HG03558 (cell line): ENCODE measurements at regions not wholly inside any gene's neighbourhood (a gene's known extent, or its start where the extent isn't known, plus 50 kb on each side); places are given as distances from the start of the nearest gene placed in this dataset.

ENCODE experiments used
- ATAC-seq: cut with Tn5 transposase; IDR thresholded peaks from one replicate; pipeline ENCODE4 v1.9.1; 2021; ENCODE audit warnings: moderate number of reproducible peaks; ENCODE audit not compliant: unreplicated experiment; ENCODE audit errors: extremely low read depth

DNA sequence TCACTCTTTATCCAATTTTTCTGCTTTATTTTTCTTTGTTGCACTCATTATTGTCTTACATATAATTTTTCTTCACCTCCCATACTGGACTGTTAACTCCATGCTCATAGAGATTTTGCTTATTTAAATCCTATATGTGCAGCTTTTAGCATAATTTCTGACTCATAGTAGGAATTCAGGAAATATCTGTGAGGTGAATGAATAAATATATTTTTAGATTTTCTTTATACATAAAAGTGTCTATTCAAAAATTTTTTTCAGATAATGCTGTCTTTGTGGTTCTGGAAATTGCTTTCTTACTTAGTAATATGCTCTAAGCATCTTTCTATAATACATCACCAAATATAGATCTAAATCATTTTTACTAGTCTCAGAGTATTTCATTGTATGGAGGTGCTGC lies 191.8 kb upstream of the SUCLG2 start:
- ATAC-seq = no peak

DNA sequence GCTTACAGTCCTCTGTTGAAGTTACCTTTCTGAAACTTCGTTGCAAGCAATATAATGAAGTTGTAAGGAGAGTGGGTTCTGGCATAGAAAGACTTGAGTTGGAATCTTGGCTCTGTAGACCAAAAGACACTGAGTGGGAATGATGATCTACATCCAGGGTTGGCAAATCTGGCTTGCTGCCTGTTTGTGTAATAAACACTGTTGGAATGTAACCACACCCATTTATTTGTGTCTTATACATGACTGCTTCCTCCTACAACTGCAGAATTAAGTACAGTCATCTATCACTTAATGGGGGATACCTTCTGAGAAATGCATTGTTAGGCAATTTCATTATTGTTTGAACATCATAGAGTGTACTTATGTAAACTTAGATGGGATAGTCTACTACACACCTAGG lies 178.4 kb upstream of the SUCLG2 start:
- ATAC-seq = no peak

DNA sequence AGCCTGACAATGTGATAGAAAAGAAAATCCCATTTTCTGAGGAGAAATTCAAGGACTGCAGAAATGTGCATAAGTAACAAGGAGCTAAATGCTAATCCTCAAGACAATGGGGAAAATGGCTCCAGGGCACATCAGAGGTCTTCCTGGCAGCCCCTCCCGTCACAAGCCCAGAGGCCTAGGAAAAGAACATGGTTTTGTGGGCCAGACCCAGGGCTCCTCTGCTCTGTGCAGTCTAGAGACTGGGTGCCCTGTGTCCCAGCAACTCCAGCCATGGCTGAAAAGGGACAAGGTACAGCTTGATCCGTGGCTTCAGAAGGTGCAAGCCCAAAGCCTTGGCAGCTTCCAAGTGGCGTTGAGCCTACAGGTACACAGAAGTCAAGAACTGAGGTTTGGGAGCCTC lies 176.8 kb upstream of the SUCLG2 start:
- ATAC-seq = no peak

DNA sequence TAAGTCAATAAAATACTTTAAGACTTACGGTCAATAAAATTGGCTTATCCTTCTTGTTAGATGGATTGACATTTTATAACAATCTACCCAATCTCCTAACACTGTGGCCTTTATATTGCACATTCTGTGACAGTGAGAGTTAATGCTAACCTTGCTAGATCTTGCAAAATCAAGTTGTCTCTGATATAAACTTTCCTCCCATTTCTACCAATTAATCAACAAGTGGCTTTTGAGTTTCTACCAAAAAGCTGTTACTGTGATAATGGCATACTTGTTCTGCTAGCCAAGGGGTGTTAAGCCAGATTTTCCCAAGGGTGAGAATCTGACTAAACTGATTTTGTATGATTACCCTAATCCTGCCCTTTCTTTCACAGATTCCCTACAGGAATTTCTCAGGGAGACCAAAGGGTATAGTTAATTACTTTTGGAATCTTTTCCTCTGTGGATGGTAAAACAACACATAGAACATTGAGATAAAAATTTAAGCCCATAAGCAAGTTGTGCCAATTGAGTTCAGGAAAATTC lies 174.1 kb upstream of the SUCLG2 start:
- ATAC-seq = no peak

DNA sequence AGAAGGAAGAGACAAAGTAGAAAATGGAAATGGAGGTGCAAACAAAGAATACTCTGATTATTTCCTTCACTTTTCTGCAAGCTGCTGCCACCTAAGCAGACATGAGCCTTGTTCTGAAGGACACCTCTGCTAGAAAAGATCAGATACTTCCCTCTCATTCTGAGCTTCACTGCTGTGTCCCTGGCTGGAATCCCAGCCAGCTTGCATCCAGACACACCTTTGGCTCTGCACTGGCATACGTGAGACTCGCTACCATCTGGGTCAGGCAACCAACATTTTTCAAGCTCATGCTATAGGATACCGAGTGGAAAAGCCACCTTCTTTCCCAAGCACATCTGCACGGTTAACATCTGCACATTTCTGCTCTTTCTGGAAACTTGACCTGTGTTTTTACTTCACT lies 166.7 kb upstream of the SUCLG2 start:
- ATAC-seq = no peak

DNA sequence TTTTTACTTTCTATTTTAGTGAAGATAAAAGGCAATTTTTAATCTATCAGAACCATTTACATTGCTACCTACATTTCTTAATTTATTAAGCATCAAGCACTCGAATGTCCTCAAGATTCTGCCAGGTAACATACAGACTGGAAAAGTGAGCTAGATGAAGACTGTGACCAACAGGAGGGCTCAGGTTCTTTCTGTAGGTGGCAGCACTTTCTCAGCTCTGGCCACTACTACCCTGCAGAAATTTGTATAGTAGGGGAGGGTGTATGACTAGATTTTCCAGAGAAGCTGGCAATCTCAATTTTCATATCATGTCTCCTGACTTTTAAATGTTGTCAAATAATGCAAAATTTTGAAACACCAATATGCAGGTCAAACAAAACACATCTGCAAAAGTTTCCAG lies 165.0 kb upstream of the SUCLG2 start:
- no peak for ATAC-seq

DNA sequence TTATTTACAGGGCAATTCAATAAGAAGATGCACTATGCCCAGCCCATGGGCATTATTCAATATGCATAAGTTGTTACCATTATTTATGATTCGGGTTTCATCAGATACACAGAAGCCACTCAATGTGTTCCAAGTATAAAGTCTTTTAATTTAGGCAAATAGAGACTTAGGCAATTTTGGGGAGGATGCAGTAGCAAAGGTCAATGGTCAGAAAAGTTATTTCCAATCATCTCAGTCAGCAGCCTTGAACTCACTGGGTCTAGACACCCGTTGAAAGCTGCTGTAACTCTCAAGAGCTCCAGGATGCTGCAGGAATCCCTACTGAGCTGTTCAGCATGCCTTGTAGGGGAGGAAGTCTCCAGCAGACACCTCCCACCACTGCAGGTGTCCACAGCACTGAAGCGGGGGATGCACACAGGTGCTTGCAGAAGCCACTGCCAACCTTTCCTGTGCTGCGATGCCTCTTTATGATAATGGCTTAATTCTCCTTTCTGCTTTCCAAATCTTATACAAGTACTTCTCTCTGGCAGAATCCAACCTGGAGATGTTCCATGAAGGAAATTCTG lies 155.0 kb upstream of the SUCLG2 start:
- ATAC-seq = no peak

DNA sequence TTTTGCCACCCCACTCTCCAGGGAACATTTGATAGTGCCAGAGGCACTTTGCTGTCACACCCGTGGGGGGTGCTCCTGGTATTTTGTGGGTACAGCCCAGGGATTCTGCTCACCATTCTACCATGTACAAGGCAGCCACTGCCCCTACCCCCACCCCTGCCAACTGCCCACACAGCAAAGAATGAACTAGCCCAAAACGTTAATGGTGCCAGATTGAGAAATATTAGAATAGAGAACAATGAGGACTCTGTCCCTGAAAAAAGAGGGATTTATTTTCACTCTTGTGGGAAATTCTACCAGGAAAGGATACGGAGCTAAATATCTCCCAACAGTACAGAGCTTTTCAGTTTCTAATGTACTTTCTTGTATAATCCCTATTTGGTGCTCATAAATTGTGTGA lies 154.5 kb upstream of the SUCLG2 start:
- no peak for ATAC-seq

DNA sequence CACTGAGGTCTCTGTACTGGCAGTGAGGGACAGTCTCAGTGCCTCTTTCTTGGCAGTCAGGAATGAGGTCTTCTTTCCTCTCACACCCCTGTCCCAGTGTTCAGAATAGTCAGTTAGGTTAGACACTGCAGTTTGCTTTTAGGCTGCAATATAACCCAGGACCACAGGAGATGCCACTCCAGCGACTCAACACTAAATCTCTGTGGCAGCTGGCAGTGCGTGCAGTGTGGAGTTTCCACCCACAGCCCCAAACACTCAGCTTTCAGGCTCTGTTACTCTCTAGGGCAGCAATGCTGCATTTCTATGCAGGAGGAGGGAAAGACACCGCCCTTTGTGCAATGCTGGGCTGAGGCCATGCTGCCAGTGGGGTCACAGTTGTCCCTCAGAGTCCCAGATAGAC lies 150.2 kb upstream of the SUCLG2 start:
- ATAC-seq = no peak

DNA sequence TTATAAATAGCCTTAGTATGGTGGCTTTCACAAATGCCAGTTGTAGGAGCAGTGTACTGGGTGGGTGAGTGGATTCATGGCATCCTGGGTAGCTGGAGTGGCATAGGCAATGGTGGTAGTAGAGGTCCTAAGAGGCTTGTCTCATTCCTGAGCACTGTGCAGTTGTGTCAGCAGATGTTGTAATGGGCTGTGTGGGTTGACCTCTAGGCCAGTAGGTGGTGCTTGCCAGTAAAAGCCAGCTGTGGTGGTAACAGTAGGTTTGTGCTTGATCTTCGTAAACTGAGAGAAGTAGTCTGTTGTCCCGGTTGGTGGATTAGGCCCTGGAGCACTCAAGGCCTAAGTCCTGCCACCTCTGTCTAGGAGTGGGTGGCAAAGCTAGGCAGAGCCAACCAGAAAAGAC lies 149.7 kb upstream of the SUCLG2 start:
- ATAC-seq = no peak

DNA sequence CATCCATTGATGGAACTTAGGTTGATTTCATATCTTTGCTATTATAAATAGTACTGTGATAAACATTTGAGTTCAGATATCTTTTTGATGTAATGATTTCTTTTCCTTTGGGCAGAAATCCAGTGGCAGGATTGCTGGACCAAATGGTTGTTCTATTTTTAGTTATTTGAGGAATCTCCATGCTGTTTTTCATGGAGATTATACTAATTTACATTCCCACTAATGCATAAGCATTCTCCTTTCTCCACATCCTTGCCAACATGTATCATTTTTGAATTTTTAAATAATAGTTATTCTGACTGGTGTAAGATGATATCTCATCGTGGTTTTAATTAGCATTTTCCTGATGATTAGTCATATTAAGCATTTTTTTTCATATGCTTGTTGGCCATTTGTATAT lies 144.0 kb upstream of the SUCLG2 start:
- ATAC-seq = no peak

DNA sequence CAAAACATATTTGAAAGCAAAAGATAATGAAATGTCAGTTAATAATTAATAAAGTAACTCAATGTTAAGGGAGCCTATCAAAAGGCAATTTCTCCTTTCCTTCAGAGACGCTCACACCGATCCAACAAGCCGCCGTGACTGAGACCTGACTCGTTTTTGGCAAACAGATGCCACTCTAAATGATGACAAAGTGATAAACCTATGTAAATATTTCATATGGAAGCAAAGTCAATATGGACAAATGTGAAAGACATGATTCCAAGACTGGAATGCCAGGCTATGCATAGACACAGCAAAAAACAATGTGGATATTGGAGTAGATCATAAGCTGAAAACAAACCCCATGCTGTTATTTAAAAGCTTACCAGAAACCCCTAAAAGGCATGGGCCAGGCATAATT lies 137.2 kb upstream of the SUCLG2 start:
- no peak for ATAC-seq

DNA sequence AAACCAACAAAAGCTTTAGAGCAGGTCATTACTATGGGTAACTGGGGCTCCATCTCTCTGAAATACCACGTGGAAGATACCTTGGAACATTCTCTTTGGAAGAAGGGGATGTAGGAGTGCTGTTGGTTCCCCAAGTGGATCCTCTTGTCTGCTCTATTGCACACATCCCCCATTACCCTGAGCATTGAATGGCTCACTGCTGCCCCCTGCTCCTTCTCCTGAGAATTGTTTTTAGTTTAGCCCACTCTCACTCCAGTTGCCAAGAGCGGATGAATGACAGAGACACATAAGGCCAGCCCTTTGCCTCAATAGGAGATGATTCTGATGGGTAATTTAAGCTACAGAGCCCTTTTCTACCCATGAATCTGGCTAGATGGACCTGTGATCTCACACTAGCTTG lies 135.6 kb upstream of the SUCLG2 start:
- ATAC-seq = peak; percentile 66

DNA sequence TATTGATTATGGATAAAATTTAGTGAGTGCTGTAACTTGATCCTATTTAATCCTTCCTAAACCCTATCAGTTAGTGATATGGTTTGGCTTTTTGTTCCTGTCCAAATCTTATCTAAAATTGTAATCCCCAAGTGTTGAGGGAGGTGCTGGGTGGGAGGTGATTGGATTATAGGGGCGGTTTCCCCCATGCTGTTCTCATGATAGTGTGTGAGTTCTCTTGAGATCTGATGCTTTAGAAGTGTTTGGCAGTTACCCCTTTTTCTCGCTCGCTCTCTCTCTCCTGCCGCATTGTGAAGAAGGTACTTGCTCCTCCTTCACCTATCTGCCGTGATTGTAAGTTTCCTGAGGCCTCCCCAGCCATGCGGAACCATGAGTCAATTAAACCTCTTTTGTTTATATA lies 134.0 kb upstream of the SUCLG2 start:
- ATAC-seq = no peak

DNA sequence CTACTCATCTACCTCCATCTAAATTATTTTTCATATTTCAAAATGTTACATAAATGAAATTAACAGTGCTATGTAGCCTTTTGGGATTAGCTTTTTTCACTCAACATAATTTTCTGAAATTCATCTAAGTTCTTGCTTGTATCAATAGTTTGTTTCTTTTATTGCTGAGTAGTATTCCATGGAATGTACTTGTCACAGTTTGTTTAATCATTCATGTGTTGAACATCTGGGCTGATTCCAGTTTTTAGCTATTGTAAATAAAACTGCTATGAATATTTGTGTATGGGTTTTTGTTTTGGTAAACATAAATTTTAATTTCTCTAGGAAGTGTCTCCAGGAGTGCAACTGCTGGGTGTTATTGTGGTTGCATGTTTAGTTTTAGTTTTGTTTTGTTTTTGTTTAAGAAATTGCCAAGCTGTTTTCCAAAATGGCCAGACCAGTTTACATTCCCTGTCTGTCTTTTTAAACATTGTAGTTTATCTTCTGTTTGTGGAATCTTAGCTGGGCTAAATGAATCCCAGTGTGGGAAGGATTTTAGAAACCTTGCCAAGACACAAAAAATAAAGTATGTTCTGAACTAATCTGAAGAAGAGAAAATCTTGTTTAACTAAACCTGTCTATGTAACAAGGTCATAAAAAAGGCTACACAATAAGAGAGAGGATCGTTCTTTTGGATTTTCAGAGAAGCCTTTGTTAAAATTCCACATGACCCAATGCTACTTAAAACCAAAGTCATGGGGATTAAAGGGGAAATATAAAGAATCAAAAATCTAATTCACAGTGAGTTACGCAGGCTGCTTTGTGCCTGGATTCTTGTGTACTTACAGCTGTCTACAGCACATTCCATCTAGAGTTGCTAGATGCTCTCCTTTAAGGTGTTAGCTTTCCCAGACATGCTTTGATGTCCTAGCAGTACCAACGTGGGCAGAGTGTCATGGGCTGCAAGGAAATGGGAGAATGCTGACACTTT lies 129.2 kb upstream of the SUCLG2 start:
- no peak for ATAC-seq

DNA sequence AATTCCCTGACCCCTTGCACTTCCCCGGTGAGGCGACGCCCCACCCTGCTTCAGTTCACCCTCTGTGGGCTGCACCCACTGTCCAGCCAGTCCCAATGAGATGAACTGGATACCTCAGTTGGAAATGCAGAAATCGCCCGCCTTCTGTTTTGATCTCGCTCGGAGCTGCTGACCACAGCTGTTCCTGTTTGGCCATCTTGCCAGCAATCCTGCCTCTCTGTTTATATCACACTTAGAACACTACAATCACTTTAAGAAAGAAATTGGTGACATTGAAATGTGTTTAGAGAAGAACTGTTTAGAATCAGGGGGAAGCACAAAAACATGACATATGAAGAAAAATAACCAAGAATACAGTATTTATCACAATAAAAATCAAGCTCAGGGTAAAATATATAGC lies 127.5 kb upstream of the SUCLG2 start:
- ATAC-seq = no peak

DNA sequence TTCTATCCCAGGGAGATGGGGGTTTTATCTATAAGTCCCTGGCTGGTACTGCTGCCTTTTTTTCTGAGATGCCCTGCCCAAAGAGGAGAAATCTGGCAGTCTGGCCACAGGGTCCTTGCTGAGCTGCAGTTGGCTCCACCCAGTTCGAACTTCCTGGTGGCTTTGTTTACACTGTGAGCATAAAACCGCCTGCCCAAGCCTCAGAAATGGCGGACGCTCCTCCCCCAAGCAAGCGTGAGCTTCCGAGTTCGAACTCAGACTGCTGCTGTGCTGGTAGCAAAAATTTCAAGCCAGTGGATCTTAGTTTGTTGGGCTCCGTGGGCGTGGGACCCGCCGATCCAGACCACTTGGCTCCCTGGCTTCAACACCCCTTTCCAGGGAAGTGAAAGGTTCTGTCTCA lies 126.8 kb upstream of the SUCLG2 start:
- no peak for ATAC-seq

DNA sequence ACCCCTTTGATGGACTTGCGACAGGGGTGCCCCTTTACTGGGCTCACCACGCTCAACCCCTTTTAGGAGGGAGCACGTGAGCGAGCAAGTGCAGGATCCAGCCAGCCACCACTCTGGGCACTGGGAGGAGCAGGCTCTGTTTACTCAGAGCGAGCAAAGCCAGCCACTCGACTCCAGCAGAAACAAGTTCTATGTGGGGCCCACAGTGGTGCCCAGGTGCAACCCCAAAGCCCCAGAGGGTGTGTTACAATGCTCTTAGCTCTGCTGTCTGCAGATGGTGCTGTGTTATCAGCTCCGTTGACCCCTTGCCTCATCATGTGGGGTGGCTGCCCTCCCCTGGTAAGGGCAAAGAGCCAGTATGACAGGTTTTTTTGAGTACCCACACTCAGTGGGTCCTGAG lies 120.3 kb upstream of the SUCLG2 start:
- ATAC-seq = no peak

DNA sequence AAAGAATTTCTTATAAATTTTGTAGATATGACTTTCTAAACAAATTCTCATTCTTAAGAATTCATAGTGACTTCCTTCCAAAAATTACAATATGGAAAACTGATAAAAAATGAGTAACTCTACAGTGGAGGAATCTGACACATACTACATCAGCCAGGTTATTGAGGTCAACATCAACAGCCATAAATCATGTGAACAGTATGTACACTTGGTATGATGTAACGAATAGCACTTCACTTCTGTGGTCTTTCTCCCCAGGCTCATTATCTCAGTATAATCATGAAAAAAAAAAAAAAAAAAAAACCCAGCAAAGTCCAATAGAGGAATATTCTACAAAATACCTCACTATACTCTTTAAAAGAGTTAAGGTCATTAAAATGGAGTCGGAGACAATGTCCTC lies 111.2 kb upstream of the SUCLG2 start:
- ATAC-seq = no peak

DNA sequence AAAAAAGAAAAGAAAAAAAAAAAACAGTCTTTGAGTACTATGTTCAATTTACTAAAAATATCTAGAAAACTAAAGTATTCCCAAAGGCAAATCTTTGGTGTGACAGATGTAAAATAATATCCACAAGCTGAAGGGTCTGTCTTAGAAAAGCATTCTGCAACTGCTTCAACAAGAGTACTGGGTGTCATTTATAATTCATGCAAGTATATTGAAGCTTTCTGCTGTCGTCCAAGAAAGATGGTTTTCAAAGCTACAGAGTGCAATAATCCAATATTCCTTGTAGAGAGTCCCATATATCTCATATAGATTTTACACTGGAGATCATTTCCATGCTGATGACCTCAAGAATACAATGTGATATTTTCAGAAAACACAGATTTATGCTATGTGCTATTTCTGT lies 90.9 kb upstream of the SUCLG2 start:
- no peak for ATAC-seq

DNA sequence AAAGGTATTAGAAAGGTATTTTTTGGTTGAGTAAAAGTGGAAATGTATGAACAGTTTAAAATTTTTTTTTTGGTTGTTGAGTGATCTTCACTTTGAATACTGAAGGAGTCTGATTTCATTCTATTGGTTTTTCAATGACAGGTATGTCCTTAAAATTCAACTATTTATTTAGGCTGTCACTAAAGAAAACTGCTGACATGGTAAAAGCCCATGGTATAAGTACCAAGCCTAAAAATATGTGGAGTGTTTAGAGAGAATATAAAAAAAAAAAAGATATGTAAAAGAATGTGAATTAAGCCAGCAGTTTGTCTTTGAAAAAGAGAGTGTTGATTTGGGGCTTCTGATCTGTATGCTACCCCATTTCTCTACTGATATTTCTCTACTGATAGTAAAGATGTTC lies 90.3 kb upstream of the SUCLG2 start:
- no peak for ATAC-seq

DNA sequence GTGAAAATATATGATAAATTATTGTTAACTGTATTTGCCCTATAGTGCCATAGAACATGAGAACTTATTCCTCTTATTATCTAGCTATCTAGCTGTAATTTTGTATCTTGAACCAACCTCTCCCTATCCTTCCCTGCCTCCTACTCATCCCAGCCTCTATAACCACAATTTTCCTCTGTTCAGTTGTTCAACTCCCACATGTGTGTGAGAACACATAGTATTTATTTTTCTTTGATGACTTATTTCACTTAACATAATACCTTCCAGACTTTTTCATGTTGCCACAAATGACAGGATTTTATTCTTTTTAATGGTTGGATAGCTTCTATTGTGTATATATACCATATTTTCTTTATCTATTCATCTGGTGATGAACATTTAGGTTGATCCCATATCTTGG lies 85.4 kb upstream of the SUCLG2 start:
- no peak for ATAC-seq
